Cardiac muscle cell (in vitro differentiated cells and primary cell): ENCODE measurements at regions not wholly inside any gene's neighbourhood (a gene's known extent, or its start where the extent isn't known, plus 50 kb on each side); places are given as distances from the start of the nearest gene placed in this dataset.

ENCODE experiments used
- DNase-seq, 2 donors: peaks; one replicate each; pipeline versions ENCODE4 v3.0.0 to v3.0.0-alpha.2; 2010 to 2017; ENCODE audit warnings: low read depth in 1 of 2, low spot score in 1 of 2
- H3K27ac ChIP-seq: fragments of 200-600 bp; sonication (generic); 2 replicates; pipeline ENCODE4 v1.5.1; 2016
- H3K27me3 ChIP-seq: fragments of 200-600 bp; sonication (generic); 2 replicates; pipeline ENCODE4 v1.6.0; 2016; ENCODE audit warnings: control low read depth
- H3K36me3 ChIP-seq: fragments of 200-600 bp; sonication (generic); 2 replicates; pipeline ENCODE4 v1.5.1; 2016; ENCODE audit warnings: control low read depth
- H3K4me1 ChIP-seq: fragments of 200-600 bp; sonication (generic); 2 replicates; pipeline ENCODE4 v1.8.1; 2017; ENCODE audit warnings: low read depth, mild to moderate bottlenecking, mixed run types
- H3K4me3 ChIP-seq: fragments of 200-600 bp; sonication (generic); 2 replicates; pipeline ENCODE4 v1.5.1; 2016; ENCODE audit warnings: mild to moderate bottlenecking
- H3K9me3 ChIP-seq: fragments of 200-600 bp; sonication (generic); 2 replicates; pipeline ENCODE4 v1.5.1; 2017; ENCODE audit warnings: low read depth, mild to moderate bottlenecking, control low read depth
- CTCF ChIP-seq: IDR thresholded peaks from 2 replicates; pipeline ENCODE4 v1.5.1; 2012; ENCODE audit warnings: low read depth, mild to moderate bottlenecking, low read length

- no peak for DNase-seq
- Histone ChIP-seq H3K4me3 (no peak overlapping the region), H3K36me3 (no peaks in the 10 kb centered on the region), H3K4me1 (no peaks in the 10 kb centered on the region), H3K9me3 (no peaks in the 10 kb centered on the region), H3K27me3 (peaks cover 3% of the 10 kb centered on the region), H3K27ac (no peak overlapping the region)
- TF ChIP-seq CTCF = no peak
Observed at GRCh38 chr7:98459529-98459928, 58.6 kb upstream of the BAIAP2L1 start.

- no peak for TF ChIP-seq CTCF
- Histone ChIP-seq H3K9me3 (no peaks in the 10 kb centered on the region), H3K27me3 (no peaks in the 10 kb centered on the region)
Observed at GRCh38 chr7:98458090-98458875, 57.4 kb upstream of the BAIAP2L1 start.

GRCh38 chr7:98456866-98457265 lies 56.0 kb upstream of the BAIAP2L1 start:
- TF ChIP-seq CTCF = no peak
- Histone ChIP-seq H3K27me3 (no peaks in the 10 kb centered on the region), H3K36me3 (no peaks in the 10 kb centered on the region), H3K4me3 (no peak overlapping the region), H3K27ac (no peak overlapping the region), H3K9me3 (no peaks in the 10 kb centered on the region), H3K4me1 (no peaks in the 10 kb centered on the region)
- no peak for DNase-seq

More at GRCh38 chr7:98458090-98458875, 57.4 kb upstream of the BAIAP2L1 start:
- H3K4me1 ChIP-seq = no peaks in the 10 kb centered on the region
- no peak overlapping the region for H3K4me3 ChIP-seq
- no peaks in the 10 kb centered on the region for H3K36me3 ChIP-seq
- DNase-seq = no peak
- no peak overlapping the region for H3K27ac ChIP-seq

- H3K27me3 ChIP-seq = no peaks in the 10 kb centered on the region
- TF ChIP-seq CTCF = no peak
- H3K4me3 ChIP-seq = no peak overlapping the region
- DNase-seq = no peak
- no peak overlapping the region for H3K27ac ChIP-seq
- no peaks in the 10 kb centered on the region for H3K36me3 ChIP-seq
- no peaks in the 10 kb centered on the region for H3K4me1 ChIP-seq
- H3K9me3 ChIP-seq = no peaks in the 10 kb centered on the region
Observed at GRCh38 chr7:98452791-98453190, 51.9 kb upstream of the BAIAP2L1 start.
